GM19351 (cell line): ENCODE measurements at regions not wholly inside any gene's neighbourhood (a gene's known extent, or its start where the extent isn't known, plus 50 kb on each side); places are given as distances from the start of the nearest gene placed in this dataset.
"Not testable (repeated sequence)": the region's sequence is repeated elsewhere in the genome, so short reads cannot be mapped to it uniquely, and the experiment has no call there.

Experiments
- ATAC-seq: cut with Tn5 transposase; IDR thresholded peaks from one replicate; pipeline ENCODE4 v1.9.1; 2021; ENCODE audit warnings: mild to moderate bottlenecking, moderate library complexity; ENCODE audit not compliant: unreplicated experiment

- no peak for ATAC-seq
These were observed 123.5 kb upstream of the PKN2 start for GRCh38 chr1:88560621-88561020.

DNA sequence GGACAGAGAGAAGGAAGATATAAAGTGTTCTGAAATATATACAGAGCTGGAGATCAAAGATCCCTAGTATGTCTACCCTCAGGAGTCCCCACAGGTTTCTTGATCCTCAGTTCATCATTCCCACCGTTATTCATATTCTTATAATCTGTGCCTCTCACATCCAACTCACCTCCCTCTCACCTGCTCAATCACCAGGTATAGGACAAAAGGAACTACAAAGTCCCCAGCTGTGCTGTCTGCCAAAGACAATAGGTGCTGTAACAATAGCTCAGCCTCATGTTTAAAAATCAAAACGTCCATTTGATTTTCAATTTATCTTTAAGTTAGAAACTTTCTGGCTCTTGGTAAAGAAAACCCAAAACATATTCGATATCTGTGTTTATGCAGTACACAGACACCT is 121.1 kb upstream of the PKN2 start:
- ATAC-seq, result no peak

DNA sequence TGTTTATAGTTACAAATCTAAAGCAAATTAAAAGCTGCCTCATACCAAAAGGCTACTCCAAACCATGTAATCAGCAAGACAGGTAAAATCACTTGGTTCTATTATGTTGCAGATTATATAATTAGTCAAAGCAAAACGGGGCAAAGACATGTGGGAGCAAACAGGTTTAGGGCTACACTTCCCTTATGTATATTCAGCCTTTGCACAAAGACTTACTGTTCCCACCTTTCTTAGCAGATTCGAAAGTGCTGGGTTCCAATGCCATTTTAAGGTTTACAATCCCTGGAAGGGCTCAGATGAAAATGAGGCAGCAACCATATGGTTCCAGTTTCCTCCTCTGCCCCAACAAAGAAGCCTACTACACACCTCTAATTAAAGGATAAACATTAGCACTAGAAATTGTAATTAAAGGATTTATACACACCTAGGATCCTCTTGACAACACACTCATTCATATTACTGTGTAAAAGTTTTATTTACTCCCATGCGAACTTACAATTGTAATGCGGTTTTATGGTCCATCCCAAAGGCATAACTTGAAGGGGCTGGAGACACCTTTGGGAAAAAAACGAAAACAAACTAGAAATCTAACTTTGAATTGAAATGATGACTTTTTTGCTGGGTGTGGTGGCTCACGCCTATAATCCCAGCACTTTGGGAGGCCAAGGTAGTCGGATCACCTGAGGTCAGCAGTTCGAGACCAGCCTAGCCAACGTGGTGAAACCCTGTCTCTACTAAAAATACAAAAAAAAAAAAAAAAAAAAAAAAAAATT is 117.3 kb upstream of the PKN2 start:
- no peak for ATAC-seq

DNA sequence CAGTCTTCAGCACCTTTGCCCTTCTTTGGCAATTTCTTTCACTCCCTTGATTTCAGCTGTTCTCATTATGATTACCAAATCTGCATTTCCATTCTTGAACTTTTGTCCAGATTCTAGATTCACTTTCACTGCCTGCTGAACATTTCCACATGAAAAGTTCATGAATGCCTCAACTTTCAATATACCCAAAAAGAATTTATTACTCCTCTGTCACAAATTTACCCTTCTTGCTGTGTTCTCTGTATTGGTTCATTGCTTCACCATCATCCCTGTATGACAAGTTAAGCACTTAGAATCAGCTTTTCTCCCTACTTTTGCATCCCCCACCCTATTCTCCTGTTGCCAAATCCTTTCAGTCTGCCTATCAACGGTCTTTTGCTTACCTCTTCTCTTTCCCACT is 112.6 kb upstream of the PKN2 start:
- no peak for ATAC-seq

GRCh38 chr1:88579598-88579997 is 104.5 kb upstream of the PKN2 start:
- ATAC-seq, result no peak

GRCh38 chr1:88581703-88582102 is 102.4 kb upstream of the PKN2 start:
- ATAC-seq, result no peak

DNA sequence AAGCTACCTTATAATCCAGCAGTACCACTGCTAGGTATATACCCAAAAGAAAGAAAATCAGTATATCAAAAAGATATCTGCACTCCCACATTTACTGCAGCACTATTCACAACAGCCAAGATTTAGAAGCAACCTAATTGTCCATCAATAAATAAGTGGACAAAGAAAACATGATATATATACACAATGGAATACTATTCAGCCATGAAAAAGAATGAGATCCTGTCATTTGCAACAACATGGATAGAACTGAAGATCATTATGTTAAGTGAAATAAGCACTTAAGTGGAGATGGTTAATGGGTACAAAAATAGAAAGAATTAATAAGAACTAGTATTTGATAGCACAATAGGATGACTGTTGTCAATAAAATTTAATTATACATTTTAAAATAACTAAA is 90.7 kb upstream of the PKN2 start:
- no peak for ATAC-seq

DNA sequence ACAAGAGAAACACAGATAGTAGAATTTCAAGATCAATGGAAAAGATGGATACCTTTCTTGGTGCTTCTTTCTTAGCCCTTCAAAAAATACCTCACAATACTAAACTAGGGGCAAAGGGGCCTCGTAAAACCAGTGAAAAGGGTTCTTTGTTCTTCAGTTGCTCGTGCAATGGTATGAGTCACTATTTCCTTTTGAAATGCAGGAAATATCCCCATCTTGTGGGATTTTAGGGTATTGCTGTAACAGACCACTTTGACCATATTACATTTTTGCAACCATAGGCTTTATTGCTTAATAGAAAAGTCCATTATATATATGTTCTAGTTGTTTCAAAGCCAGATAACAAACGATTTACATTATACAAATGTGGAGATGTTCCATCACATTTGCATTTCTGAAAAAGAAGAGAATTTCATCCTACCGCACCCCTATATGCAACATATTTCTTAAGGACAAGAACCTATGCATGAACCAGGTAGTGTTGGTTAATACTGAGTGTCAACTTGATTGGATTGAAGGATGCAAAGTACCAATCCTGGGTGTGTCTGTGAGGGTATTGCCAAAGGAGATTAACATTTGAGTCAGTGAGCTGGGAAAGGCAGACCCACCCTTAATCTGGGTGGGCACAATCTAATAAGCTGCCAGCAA is 88.6 kb upstream of the PKN2 start:
- no peak for ATAC-seq

GRCh38 chr1:88597973-88598372 is 86.1 kb upstream of the PKN2 start:
- not testable (repeated sequence) for ATAC-seq

DNA sequence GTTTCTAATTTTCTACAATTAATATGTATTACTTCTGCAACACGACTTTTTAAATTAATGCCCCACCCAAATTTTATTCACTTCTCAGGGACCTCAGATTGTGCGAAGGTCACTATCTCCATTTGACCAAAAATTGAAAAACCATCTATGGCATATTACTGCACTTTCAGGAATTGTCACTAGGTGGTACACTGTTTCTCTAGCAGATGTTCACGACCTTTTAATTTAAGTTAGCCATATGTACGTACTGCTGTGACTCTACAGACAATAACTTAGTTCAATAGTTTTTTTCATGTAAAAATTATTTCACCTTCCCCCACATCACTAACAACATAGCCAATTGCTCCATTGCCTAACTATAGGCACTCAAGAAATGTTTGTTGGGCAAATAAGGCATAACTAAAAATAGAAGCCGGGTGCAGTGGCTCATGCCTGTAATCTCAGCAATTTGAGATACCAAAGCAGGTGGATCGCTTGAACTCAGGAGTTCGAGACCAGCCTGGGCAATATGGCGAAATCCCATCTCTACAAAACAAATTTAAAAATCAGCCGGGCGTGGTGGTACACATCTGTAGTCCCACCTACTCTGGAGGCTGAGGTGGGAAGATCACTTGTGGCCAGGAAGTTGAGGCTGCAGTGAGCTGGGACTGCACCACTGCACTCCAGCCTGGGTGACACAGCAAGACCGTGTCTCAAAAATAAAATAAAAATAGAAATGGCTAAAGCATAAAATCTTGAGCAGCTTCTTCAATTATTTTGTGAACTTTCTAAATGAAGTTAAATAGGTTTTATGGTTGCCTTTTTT is 75.7 kb upstream of the PKN2 start:
- ATAC-seq, result peak; percentile 97

GRCh38 chr1:88609051-88609450 is 75.0 kb upstream of the PKN2 start:
- ATAC-seq, result no peak

GRCh38 chr1:88610687-88611086 is 73.4 kb upstream of the PKN2 start:
- ATAC-seq, result no peak

DNA sequence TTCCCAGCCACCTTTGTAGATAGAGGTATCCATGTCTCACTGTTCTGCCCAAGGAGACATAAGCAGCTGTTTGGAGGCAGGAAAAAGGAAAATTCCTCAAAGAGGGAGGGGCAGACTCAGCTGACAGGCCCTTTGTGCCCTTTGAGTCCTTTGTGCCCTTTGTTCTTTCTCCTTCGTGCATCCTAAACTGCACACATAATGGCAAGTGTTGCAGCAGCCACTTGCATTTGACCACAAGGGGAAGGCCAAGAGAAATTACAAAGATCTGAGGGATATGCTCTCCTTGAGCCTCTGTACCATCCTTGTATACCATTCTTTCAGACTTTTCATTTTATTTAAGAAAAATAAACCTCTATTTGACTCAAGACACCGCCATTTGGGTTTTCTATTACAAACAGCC is 71.8 kb upstream of the PKN2 start:
- no peak for ATAC-seq

DNA sequence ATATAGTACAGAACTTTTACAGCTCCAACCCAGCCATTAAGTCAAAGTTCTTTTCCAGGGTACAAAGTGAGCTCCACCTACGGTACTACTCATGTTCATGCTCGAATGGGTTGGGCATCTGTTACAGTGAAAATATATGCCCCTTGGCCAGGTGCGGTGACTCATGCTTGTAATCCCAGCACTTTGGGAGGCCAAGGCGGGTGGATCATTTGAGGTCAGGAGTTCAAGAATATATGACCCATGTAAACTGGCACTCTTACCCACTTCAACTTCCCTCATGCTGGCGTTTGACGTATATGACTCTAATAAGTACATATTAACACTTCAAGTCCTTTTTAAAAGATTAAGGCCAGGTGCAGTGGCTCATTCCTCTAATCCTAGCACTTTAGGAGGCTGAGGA is 71.3 kb upstream of the PKN2 start:
- no peak for ATAC-seq

GRCh38 chr1:88618331-88618730 is 65.7 kb upstream of the PKN2 start:
- ATAC-seq, result no peak

- not testable (repeated sequence) for ATAC-seq
These were observed 61.0 kb upstream of the PKN2 start for GRCh38 chr1:88623101-88623500.
